BJ (cell line): ENCODE measurements at regions not wholly inside any gene's neighbourhood (a gene's known extent, or its start where the extent isn't known, plus 50 kb on each side); places are given as distances from the start of the nearest gene placed in this dataset.

Experiments
- CTCF ChIA-PET: fragments of 350-600 bp; formaldehyde crosslinking; extraction: SDS; loops from one replicate; lab custom pipeline; 2021; ENCODE audit warnings: antibody characterized with exemption, inconsistent platforms; lab: Yijun Ruan, JAX
- POLR2A ChIA-PET: fragments of 300-600 bp; sonication (Branson Sonifier 250); formaldehyde crosslinking; extraction: SDS; loops from one replicate; lab custom pipeline; 2021; ENCODE audit warnings: antibody characterized with exemption; lab: Charles Lee
- DNase-seq: peaks from one replicate; pipeline ENCODE4 v3.0.0-alpha.2; 2011; ENCODE audit warnings: low read depth
- H3K27me3 ChIP-seq: 2 replicates; pipeline ENCODE4 v1.6.0; 2011; ENCODE audit warnings: low read length; ENCODE audit not compliant: control insufficient read depth, insufficient read depth
- H3K36me3 ChIP-seq: 2 replicates; pipeline ENCODE4 v1.5.1; 2011; ENCODE audit warnings: low read length; ENCODE audit not compliant: control insufficient read depth, insufficient read depth
- H3K4me3 ChIP-seq: 2 replicates; pipeline ENCODE4 v1.5.1; 2011; ENCODE audit warnings: low read depth, mild to moderate bottlenecking, control low read depth, low read length
- TF ChIP-seq, protein P1 (sequence below): IDR thresholded peaks from 2 replicates; pipeline ENCODE4 v1.5.1; 2011; ENCODE audit warnings: low read depth, mild to moderate bottlenecking, control low read depth, inconsistent platforms, low read length, moderate library complexity; ENCODE audit not compliant: insufficient read depth

- no peak for DNase-seq
- ChIA-PET CTCF (interaction anchor here (1.2 kb wide), 1 partner anchor 109 kb away, joined by 3 read pairs; no protein-coding TSS in a partner anchor), POLR2A (no interaction called here)
Measured at GRCh38 chr2:45123065-45123464, 113.8 kb upstream of the SIX2 start.

DNA sequence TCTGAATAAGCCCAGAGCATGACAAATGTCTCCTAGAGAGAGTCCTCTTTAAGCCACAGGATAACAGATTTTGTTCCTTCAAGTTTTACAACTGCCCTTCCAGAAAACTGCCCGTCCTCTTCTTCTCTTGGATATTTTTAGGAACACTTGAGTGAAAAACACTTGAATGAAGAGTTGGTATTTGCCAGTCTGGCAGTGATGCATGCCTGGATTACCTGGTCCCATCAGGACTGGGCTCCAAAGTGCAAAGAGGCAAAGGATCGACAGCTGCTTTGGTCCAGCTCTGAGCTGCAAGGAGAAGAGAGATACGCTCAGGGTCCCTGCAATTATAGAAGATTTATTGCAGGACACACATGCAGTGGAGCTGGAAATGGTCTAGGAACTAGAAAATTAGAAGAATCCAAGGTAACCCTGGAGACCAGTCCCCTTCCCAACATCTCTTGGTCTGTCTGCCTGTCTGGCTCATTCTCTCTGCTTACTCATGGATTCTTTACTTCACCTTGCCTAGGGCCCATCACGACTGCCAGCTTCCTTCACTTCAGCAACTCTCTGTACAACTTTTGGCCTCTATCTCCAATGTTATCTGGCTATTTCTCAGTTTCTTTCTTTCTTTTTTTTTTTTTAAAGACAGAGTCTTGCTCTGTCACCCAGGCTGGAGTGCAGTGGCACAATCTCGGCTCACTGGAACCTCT is 112.1 kb upstream of the SIX2 start:
- POLR2A ChIA-PET, result interaction anchor here (1.0 kb wide), 1 partner anchor 7 kb away, joined by 4 read pairs; no protein-coding TSS in a partner anchor
- TF ChIP-seq, protein P1, sequence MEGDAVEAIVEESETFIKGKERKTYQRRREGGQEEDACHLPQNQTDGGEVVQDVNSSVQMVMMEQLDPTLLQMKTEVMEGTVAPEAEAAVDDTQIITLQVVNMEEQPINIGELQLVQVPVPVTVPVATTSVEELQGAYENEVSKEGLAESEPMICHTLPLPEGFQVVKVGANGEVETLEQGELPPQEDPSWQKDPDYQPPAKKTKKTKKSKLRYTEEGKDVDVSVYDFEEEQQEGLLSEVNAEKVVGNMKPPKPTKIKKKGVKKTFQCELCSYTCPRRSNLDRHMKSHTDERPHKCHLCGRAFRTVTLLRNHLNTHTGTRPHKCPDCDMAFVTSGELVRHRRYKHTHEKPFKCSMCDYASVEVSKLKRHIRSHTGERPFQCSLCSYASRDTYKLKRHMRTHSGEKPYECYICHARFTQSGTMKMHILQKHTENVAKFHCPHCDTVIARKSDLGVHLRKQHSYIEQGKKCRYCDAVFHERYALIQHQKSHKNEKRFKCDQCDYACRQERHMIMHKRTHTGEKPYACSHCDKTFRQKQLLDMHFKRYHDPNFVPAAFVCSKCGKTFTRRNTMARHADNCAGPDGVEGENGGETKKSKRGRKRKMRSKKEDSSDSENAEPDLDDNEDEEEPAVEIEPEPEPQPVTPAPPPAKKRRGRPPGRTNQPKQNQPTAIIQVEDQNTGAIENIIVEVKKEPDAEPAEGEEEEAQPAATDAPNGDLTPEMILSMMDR, result no peak
- H3K27me3 ChIP-seq, result no peaks in the 10 kb centered on the region
- H3K36me3 ChIP-seq, result no peaks in the 10 kb centered on the region
- H3K4me3 ChIP-seq, result no peak overlapping the region
- no peak for DNase-seq
- CTCF ChIA-PET, result interaction anchor here (0.7 kb wide), 1 partner anchor 14 kb away, joined by 3 read pairs; no protein-coding TSS in a partner anchor

More at GRCh38 chr2:45123065-45123464, 113.8 kb upstream of the SIX2 start:
- no peaks in the 10 kb centered on the region for H3K27me3 ChIP-seq
- TF ChIP-seq, protein P1, result no peak
- no peak overlapping the region for H3K4me3 ChIP-seq
- no peaks in the 10 kb centered on the region for H3K36me3 ChIP-seq

- TF ChIP-seq, protein P1, result no peak
- ChIA-PET CTCF (interaction anchor here (1.0 to 1.2 kb wide), 2 partner anchors 109 to 465 kb away, joined by 3 read pairs; no protein-coding TSS in a partner anchor), POLR2A (interaction anchor here (1.0 kb wide), 1 partner anchor 8 kb away, joined by 4 read pairs; no protein-coding TSS in a partner anchor)
- Histone ChIP-seq H3K27me3 (no peaks in the 10 kb centered on the region), H3K4me3 (no peak overlapping the region), H3K36me3 (no peaks in the 10 kb centered on the region)
- no peak for DNase-seq
Measured at GRCh38 chr2:45120546-45120945, 111.3 kb upstream of the SIX2 start.

DNA sequence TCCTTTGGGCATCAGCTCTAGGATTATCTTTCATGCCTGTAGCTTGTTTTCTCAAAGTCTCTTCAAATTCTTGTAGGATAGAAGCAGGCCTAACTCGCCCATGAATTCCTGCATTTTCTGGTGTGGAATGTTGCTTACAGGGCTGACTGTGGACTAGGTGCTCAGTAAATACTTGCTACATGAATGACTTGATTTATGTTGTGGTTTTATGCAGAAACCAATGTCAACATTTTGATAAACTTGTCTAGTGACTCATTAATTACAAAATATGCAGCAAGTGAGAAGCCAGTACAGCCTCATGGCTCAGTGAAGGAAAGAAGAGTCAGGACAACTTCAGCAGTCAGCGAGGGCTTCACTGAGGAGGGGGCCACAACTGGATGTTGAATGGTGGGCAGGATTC is 110.6 kb upstream of the SIX2 start:
- ChIA-PET CTCF (interaction anchor here (1.0 to 1.2 kb wide), 3 partner anchors 60 to 466 kb away, joined by 3 read pairs; no protein-coding TSS in a partner anchor), POLR2A (no interaction called here)
- Histone ChIP-seq H3K27me3 (no peaks in the 10 kb centered on the region), H3K36me3 (no peaks in the 10 kb centered on the region), H3K4me3 (no peak overlapping the region)
- DNase-seq, result peak; percentile 86
- TF ChIP-seq, protein P1, result no peak

DNA sequence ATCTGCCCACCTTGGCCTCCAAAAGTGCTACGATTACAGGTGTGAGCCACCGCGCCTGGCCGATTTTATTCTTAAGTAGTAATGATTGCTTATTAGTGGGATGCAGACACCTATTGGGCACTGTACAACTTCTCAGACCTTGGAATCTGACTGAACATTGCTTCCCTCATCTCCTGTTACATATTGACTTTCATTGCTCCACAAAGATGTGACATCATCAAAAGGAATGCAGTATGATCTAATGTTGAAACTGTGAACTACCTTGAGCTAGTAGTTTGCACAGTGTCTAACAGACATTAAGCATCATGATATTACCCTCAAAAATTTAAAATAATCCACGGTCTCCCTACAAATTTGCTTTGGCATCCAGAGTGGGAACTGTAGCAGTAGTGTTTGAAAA is 109.8 kb upstream of the SIX2 start:
- Histone ChIP-seq H3K4me3 (no peak overlapping the region), H3K27me3 (no peaks in the 10 kb centered on the region), H3K36me3 (no peaks in the 10 kb centered on the region)
- POLR2A ChIA-PET, result no interaction called here
- no peak for DNase-seq
- TF ChIP-seq, protein P1, result no peak
- CTCF ChIA-PET, result interaction anchor here (1.2 kb wide), 1 partner anchor 61 kb away, joined by 3 read pairs; no protein-coding TSS in a partner anchor
